ENCODE measurements at regions not wholly inside any gene's neighbourhood (a gene's known extent, or its start where the extent isn't known, plus 50 kb on each side); places are given as distances from the start of the nearest gene placed in this dataset.

DNA sequence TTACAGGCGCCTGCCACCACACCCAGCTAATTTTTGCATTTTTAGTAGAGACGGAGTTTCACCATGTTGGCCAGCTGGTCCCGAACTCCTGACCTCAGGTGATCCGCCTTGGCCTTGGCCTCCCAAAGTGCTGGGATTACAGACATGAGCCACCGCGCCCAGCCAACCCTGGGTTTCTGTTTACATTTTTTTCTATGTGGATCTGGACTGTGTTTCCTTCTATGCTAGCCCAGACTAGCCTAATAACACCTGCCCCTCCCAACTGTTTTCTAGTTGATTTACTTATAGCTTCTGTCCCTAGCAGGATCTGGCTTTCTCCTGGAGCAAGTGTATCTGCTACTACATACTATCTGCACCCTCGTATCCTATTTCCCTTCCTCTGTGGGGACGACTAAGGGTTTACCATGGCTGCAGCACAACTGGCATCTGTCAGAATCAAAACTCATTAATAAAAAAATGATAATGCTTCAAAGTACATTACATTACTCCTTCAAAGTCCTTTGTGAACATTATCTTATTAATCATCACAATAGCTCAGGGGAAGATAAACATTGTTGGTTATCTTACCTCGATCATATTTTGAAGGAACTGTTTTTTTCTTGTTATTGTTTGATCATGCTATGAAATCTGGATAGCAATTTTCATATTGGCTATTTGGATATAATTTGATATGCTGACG is 228.3 kb downstream of the KLF5 start:
- TF ChIP-seq, protein P1, sequence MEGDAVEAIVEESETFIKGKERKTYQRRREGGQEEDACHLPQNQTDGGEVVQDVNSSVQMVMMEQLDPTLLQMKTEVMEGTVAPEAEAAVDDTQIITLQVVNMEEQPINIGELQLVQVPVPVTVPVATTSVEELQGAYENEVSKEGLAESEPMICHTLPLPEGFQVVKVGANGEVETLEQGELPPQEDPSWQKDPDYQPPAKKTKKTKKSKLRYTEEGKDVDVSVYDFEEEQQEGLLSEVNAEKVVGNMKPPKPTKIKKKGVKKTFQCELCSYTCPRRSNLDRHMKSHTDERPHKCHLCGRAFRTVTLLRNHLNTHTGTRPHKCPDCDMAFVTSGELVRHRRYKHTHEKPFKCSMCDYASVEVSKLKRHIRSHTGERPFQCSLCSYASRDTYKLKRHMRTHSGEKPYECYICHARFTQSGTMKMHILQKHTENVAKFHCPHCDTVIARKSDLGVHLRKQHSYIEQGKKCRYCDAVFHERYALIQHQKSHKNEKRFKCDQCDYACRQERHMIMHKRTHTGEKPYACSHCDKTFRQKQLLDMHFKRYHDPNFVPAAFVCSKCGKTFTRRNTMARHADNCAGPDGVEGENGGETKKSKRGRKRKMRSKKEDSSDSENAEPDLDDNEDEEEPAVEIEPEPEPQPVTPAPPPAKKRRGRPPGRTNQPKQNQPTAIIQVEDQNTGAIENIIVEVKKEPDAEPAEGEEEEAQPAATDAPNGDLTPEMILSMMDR (IDR thresholded peaks at IDR 0.05; ENCODE audit: low read length) = no peak
- no peak for TF ChIP-seq EZH2 (IDR thresholded peaks at IDR 0.05; ENCODE audit: borderline replicate concordance, low read length)
